ENCODE measurements at regions not wholly inside any gene's neighbourhood (a gene's known extent, or its start where the extent isn't known, plus 50 kb on each side); places are given as distances from the start of the nearest gene placed in this dataset.

DNA sequence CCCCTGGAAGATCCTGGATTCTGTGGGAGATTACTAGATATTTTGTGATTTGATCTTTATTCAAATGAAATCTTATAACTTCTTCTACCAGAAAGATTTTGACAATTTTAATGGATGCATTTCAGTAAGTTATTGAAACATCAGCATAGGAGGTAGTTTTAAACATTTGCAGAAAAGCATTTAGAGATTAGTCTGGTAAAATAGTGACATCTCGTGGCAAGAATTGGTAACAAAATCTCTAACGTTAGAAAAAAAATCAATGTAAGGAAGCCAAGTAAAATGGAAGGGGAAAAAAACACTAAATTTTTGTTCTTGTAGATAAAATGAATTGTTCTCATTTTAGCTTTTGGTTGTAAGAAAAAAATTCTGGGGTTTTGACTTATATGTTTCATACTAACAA lies 73.3 kb downstream of the TASL start:
- DNase-seq (ENCODE audit: low read depth in 1 of 2, low spot score in 1 of 2): no peak
- no peak overlapping the region for H3K27ac ChIP-seq (replicated peaks)
- H3K4me3 ChIP-seq (replicated peaks; ENCODE audit: insufficient read depth, low read length): no peak overlapping the region
- TF ChIP-seq, protein P1, sequence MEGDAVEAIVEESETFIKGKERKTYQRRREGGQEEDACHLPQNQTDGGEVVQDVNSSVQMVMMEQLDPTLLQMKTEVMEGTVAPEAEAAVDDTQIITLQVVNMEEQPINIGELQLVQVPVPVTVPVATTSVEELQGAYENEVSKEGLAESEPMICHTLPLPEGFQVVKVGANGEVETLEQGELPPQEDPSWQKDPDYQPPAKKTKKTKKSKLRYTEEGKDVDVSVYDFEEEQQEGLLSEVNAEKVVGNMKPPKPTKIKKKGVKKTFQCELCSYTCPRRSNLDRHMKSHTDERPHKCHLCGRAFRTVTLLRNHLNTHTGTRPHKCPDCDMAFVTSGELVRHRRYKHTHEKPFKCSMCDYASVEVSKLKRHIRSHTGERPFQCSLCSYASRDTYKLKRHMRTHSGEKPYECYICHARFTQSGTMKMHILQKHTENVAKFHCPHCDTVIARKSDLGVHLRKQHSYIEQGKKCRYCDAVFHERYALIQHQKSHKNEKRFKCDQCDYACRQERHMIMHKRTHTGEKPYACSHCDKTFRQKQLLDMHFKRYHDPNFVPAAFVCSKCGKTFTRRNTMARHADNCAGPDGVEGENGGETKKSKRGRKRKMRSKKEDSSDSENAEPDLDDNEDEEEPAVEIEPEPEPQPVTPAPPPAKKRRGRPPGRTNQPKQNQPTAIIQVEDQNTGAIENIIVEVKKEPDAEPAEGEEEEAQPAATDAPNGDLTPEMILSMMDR (IDR thresholded peaks at IDR 0.05; ENCODE audit: insufficient read depth, low read length): no peak
- TF ChIP-seq, protein P2, sequence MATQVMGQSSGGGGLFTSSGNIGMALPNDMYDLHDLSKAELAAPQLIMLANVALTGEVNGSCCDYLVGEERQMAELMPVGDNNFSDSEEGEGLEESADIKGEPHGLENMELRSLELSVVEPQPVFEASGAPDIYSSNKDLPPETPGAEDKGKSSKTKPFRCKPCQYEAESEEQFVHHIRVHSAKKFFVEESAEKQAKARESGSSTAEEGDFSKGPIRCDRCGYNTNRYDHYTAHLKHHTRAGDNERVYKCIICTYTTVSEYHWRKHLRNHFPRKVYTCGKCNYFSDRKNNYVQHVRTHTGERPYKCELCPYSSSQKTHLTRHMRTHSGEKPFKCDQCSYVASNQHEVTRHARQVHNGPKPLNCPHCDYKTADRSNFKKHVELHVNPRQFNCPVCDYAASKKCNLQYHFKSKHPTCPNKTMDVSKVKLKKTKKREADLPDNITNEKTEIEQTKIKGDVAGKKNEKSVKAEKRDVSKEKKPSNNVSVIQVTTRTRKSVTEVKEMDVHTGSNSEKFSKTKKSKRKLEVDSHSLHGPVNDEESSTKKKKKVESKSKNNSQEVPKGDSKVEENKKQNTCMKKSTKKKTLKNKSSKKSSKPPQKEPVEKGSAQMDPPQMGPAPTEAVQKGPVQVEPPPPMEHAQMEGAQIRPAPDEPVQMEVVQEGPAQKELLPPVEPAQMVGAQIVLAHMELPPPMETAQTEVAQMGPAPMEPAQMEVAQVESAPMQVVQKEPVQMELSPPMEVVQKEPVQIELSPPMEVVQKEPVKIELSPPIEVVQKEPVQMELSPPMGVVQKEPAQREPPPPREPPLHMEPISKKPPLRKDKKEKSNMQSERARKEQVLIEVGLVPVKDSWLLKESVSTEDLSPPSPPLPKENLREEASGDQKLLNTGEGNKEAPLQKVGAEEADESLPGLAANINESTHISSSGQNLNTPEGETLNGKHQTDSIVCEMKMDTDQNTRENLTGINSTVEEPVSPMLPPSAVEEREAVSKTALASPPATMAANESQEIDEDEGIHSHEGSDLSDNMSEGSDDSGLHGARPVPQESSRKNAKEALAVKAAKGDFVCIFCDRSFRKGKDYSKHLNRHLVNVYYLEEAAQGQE (IDR thresholded peaks at IDR 0.05; ENCODE audit: insufficient replicate concordance, low read depth): no peak
- TF ChIP-seq GABPA (IDR thresholded peaks at IDR 0.05; ENCODE audit: low read depth) (no peak), SPI1 (IDR thresholded peaks at IDR 0.05; ENCODE audit: borderline replicate concordance, low read depth) (no peak), POLR2AphosphoS5 (IDR thresholded peaks at IDR 0.05; ENCODE audit: low read depth) (no peak)
- peaks cover 3% of the 10 kb centered on the region for H3K27me3 ChIP-seq (ENCODE audit: insufficient read depth, poor library complexity, severe bottlenecking)

DNA sequence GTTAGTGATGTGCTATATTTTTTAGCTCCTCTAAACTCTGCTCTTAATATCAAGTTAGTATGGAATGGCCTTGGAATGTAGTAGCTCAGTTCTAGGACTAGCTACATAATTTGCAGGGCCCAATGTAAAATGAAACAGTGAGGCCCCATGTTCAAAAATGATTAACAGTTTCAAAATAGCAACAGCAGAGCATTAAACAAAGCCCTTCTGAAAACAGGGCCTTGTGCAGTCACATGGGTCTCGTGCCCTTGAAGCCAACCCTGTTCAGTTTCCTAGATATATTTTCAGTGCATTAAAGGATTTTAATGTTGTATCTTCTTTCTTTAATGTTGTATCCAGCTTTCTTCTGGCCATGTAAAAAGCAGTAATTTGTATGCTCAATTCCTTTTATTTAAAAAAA lies 82.1 kb downstream of the TASL start:
- H3K27ac ChIP-seq (replicated peaks): no peak overlapping the region
- DNase-seq (ENCODE audit: low read depth in 1 of 2, low spot score in 1 of 2): no peak
- H3K4me3 ChIP-seq (replicated peaks; ENCODE audit: insufficient read depth, low read length): no peak overlapping the region
- TF ChIP-seq GABPA (IDR thresholded peaks at IDR 0.05; ENCODE audit: low read depth) (no peak), POLR2AphosphoS5 (IDR thresholded peaks at IDR 0.05; ENCODE audit: low read depth) (no peak)
- TF ChIP-seq, protein P2 (IDR thresholded peaks at IDR 0.05; ENCODE audit: insufficient replicate concordance, low read depth): no peak
- TF ChIP-seq, protein P1 (IDR thresholded peaks at IDR 0.05; ENCODE audit: insufficient read depth, low read length): no peak
- peaks cover 3% of the 10 kb centered on the region for H3K27me3 ChIP-seq (ENCODE audit: insufficient read depth, poor library complexity, severe bottlenecking)

DNA sequence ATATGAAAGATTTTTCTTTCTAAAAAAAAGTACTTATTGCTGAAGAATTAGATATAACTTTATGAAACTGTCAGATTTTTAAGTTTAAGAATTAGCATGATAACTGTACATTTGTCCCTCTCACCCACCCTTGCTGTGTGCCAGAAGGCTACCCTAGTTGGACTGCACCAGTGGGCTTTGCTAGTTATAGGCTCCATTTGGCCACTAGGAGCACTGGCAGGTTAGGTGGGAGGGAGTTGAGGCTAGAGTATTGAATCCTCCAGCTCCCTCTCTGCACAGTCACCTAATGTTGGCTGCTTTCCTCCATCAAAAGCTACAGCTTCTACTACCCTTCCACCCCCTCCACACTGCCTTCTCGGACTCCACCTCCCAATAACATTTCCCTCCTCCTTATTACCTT lies 84.2 kb downstream of the TASL start:
- peaks cover 3% of the 10 kb centered on the region for H3K27me3 ChIP-seq (ENCODE audit: insufficient read depth, poor library complexity, severe bottlenecking)
- DNase-seq (ENCODE audit: low read depth in 1 of 2, low spot score in 1 of 2): no peak
- no peak overlapping the region for H3K4me3 ChIP-seq (replicated peaks; ENCODE audit: insufficient read depth, low read length)
- TF ChIP-seq, protein P2 (IDR thresholded peaks at IDR 0.05; ENCODE audit: insufficient replicate concordance, low read depth): no peak
- no peak for TF ChIP-seq GABPA (IDR thresholded peaks at IDR 0.05; ENCODE audit: low read depth)
- TF ChIP-seq, protein P1 (IDR thresholded peaks at IDR 0.05; ENCODE audit: insufficient read depth, low read length): no peak
- no peak for TF ChIP-seq POLR2AphosphoS5 (IDR thresholded peaks at IDR 0.05; ENCODE audit: low read depth)
- no peak for TF ChIP-seq SPI1 (IDR thresholded peaks at IDR 0.05; ENCODE audit: borderline replicate concordance, low read depth)
- H3K27ac ChIP-seq (replicated peaks): no peak overlapping the region
